ENCODE measurements at regions not wholly inside any gene's neighbourhood (a gene's known extent, or its start where the extent isn't known, plus 50 kb on each side); places are given as distances from the start of the nearest gene placed in this dataset.

DNA sequence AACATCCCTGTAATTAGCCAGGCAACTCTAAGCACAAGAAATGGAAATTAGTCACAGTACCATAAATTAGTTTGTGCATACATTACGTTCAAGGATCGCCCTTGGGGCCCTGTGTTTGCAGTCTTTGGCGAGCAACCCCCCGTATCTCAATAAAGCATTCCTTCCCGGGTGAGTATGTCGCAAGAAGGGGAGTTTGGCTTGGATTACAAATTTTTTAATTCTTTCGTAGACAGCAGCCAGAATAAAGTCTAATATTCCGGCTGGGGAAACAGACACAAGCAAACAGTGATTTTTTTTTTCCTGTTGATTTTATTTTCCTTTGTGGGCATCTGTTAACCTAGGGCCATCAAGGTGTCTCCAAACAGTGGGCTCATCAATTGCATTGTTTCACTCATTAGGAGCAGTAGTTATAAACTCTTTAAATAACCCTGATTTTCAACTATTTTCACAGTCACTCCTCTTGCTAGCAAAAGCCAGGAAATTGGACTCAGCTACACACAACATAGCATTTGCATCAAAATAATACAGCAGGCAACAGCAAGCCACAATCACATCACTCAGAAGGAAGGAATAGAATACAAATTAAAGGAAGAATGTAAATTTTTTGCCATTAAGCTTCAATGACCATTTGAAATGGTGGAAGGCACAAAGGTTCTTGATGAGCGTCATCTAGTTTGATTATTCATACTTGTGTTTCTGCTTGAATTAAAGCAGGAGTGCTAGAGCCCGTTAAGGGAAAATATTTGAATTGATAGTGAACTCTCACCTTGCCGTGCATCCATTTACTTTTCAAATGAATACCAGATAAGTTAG, 85.3 kb downstream of the LINC00237 start:
- TF ChIP-seq, protein P1, sequence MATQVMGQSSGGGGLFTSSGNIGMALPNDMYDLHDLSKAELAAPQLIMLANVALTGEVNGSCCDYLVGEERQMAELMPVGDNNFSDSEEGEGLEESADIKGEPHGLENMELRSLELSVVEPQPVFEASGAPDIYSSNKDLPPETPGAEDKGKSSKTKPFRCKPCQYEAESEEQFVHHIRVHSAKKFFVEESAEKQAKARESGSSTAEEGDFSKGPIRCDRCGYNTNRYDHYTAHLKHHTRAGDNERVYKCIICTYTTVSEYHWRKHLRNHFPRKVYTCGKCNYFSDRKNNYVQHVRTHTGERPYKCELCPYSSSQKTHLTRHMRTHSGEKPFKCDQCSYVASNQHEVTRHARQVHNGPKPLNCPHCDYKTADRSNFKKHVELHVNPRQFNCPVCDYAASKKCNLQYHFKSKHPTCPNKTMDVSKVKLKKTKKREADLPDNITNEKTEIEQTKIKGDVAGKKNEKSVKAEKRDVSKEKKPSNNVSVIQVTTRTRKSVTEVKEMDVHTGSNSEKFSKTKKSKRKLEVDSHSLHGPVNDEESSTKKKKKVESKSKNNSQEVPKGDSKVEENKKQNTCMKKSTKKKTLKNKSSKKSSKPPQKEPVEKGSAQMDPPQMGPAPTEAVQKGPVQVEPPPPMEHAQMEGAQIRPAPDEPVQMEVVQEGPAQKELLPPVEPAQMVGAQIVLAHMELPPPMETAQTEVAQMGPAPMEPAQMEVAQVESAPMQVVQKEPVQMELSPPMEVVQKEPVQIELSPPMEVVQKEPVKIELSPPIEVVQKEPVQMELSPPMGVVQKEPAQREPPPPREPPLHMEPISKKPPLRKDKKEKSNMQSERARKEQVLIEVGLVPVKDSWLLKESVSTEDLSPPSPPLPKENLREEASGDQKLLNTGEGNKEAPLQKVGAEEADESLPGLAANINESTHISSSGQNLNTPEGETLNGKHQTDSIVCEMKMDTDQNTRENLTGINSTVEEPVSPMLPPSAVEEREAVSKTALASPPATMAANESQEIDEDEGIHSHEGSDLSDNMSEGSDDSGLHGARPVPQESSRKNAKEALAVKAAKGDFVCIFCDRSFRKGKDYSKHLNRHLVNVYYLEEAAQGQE (IDR thresholded peaks at IDR 0.05; ENCODE audit: insufficient read depth in 1 of 2, low read depth in 2 of 2, low read length in 2 of 2) = no peak
- TF ChIP-seq POLR2AphosphoS5 (IDR thresholded peaks at IDR 0.05; ENCODE audit: low read depth, low read length) (no peak), FOXP2 (optimal IDR thresholded peaks at IDR 0.05; ENCODE audit: borderline replicate concordance, extremely low read depth, extremely low read length, insufficient read depth) (no peak)

DNA sequence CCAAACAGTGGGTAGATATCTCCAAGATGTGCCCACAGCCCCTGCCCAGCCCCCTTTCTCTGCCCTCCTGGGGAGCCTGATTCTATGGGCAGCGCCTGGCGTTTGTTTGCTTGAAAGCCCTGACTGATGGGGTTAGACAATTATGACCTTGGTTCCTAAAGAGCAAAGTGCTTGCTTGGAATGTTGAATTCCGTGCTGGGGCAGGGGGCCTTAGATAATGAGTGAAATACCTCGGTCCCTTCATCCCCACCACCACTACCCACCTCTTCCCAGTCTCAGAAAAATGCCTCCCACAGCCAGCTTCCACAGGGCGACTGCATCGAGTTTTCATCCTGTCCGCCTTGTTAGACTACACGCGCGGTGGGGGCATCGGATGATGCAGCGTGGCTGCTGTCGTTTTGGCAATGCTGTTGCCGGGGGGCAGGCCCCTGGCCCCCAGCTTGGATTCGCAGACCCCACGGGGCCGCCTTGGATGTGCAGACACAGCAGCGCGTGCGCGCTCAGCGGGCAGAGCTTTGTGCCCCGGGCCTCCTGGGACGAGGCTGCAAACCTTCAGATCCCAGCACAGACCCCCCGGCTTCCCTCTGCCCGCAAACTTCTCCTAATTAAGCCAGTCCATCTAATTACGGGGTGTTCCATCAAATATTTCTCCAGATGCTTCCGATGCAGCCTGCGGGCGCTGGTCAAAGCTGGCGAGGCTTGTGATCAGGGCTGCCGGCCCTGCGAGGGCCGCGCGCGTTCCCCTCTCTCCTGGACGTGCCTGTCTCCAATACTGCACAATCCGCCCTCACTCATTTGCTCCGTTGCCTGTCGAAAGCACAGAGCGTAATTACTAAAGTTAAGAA, 86.1 kb downstream of the LINC00237 start:
- TF ChIP-seq POLR2AphosphoS5 (IDR thresholded peaks at IDR 0.05; ENCODE audit: low read depth, low read length) (no peak), SIN3A (IDR thresholded peaks at IDR 0.05; ENCODE audit: borderline replicate concordance, insufficient read depth, low read length) (no peak), FOXP2 (optimal IDR thresholded peaks at IDR 0.05; ENCODE audit: borderline replicate concordance, extremely low read depth, extremely low read length, insufficient read depth) (no peak)

DNA sequence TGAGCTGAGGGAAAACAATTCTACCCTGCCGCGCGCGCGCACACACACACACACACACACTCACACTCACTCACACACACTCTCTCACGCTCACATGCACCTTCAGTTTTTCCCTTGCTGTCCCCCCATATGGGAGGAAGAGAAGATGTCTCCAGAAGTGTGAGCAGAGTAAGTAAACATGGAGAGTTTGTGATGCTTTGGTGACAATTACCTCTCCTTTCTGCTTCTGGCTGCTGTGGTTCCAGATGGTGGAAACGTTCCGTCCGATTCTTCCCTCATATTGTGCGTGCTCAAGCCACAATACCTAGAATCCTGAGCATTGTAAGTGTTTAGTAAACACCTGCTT, 86.7 kb downstream of the LINC00237 start:
- no peak for TF ChIP-seq POLR2AphosphoS5 (IDR thresholded peaks at IDR 0.05; ENCODE audit: low read depth, low read length)
- no peak for TF ChIP-seq SIN3A (IDR thresholded peaks at IDR 0.05; ENCODE audit: borderline replicate concordance, insufficient read depth, low read length)
- TF ChIP-seq, protein P1 (IDR thresholded peaks at IDR 0.05; ENCODE audit: insufficient read depth in 1 of 2, low read depth in 2 of 2, low read length in 2 of 2) = no peak
- TF ChIP-seq TAF1 (IDR thresholded peaks at IDR 0.05; ENCODE audit: borderline replicate concordance, insufficient read depth, low read length) = no peak
- TF ChIP-seq FOXP2 (optimal IDR thresholded peaks at IDR 0.05; ENCODE audit: borderline replicate concordance, extremely low read depth, extremely low read length, insufficient read depth) = no peak

DNA sequence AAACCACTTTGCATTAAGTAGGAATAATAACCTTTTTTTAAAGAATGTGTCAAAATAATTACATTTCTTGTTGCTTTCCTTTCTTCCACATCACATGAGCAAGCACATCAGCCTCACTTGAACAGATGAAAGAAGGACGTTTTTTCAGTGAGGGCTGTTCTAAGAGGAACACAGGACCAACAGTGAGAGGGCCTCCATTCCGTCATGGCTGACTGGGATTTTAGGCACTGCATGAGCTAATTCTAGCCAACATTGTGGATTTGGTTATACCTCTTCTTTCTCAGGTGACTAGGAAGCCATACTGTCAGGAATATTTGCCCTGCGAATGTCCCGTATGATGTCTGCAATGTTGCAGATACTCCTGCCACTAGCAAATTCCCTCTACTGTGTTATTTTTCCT, 87.6 kb downstream of the LINC00237 start:
- TF ChIP-seq POLR2AphosphoS5 (IDR thresholded peaks at IDR 0.05; ENCODE audit: low read depth, low read length) = no peak
- TF ChIP-seq, protein P1 (IDR thresholded peaks at IDR 0.05; ENCODE audit: insufficient read depth in 1 of 2, low read depth in 2 of 2, low read length in 2 of 2) = no peak
- no peak for TF ChIP-seq SIN3A (IDR thresholded peaks at IDR 0.05; ENCODE audit: borderline replicate concordance, insufficient read depth, low read length)
- no peak for TF ChIP-seq TAF1 (IDR thresholded peaks at IDR 0.05; ENCODE audit: borderline replicate concordance, insufficient read depth, low read length)
- no peak for TF ChIP-seq FOXP2 (optimal IDR thresholded peaks at IDR 0.05; ENCODE audit: borderline replicate concordance, extremely low read depth, extremely low read length, insufficient read depth)

DNA sequence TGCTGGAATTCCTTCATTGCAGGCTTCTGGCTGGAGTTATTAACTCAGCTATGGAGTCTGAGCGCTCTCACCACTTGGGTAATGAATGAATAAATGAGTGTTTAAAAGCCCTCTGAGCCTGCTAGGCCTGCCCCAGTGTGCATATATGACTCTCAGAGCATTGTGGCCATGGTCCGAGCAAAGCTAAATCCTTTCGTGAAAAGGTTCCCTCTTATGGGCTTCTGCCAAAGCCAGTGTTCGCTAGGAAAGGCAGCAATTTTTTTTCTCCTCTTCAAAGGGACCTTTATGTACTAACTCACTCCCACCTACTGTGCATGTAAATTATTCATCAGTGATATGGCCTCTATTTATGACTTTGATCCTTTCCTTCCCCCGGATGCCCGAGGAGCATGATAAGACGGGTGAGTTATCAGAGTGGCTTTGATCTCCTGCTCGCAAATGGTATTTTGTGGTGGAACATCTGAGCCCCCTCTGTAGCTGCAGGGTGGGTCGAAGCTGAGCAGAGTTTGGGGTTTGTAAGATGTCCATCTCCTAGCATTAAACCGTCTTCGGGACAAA, 88.6 kb downstream of the LINC00237 start:
- TF ChIP-seq, protein P1 (IDR thresholded peaks at IDR 0.05; ENCODE audit: insufficient read depth in 1 of 2, low read depth in 2 of 2, low read length in 2 of 2) = no peak
- TF ChIP-seq POLR2AphosphoS5 (IDR thresholded peaks at IDR 0.05; ENCODE audit: low read depth, low read length) = no peak
- no peak for TF ChIP-seq FOXP2 (optimal IDR thresholded peaks at IDR 0.05; ENCODE audit: borderline replicate concordance, extremely low read depth, extremely low read length, insufficient read depth)
- TF ChIP-seq SIN3A (IDR thresholded peaks at IDR 0.05; ENCODE audit: borderline replicate concordance, insufficient read depth, low read length) = no peak
- no peak for TF ChIP-seq TAF1 (IDR thresholded peaks at IDR 0.05; ENCODE audit: borderline replicate concordance, insufficient read depth, low read length)
